GM21619 (cell line): ENCODE measurements at regions not wholly inside any gene's neighbourhood (a gene's known extent, or its start where the extent isn't known, plus 50 kb on each side); places are given as distances from the start of the nearest gene placed in this dataset.
A peak's percentile ranks its signal among the peaks of the same experiment; 100 is the strongest.
"Not testable (repeated sequence)": the region's sequence is repeated elsewhere in the genome, so short reads cannot be mapped to it uniquely, and the experiment has no call there.

ENCODE experiments used
- ATAC-seq: cut with Tn5 transposase; IDR thresholded peaks from one replicate; pipeline ENCODE4 v1.9.1; 2021; ENCODE audit not compliant: unreplicated experiment

- not testable (repeated sequence) for ATAC-seq
Observed at GRCh38 chr6:71686021-71686677, 200.2 kb upstream of the RIMS1 start.

- ATAC-seq, result no peak
Observed at GRCh38 chr6:71698702-71699101, 187.6 kb upstream of the RIMS1 start.

GRCh38 chr6:71706523-71706922, 179.8 kb upstream of the RIMS1 start:
- no peak for ATAC-seq

- ATAC-seq, result no peak
Observed at GRCh38 chr6:71707059-71707458, 179.3 kb upstream of the RIMS1 start.

- no peak for ATAC-seq
Observed at GRCh38 chr6:71720705-71721104, 165.6 kb upstream of the RIMS1 start.

- ATAC-seq, result no peak
Observed at GRCh38 chr6:71721642-71722041, 164.7 kb upstream of the RIMS1 start.

- no peak for ATAC-seq
Observed at GRCh38 chr6:71722736-71723135, 163.6 kb upstream of the RIMS1 start.

- ATAC-seq, result no peak
Observed at GRCh38 chr6:71724456-71725125, 161.8 kb upstream of the RIMS1 start.

- no peak for ATAC-seq
Observed at GRCh38 chr6:71725126-71725470, 161.3 kb upstream of the RIMS1 start.

- no peak for ATAC-seq
Observed at GRCh38 chr6:71726121-71726520, 160.2 kb upstream of the RIMS1 start.

- ATAC-seq, result peak; percentile 89
Observed at GRCh38 chr6:71727632-71728294, 158.6 kb upstream of the RIMS1 start.

GRCh38 chr6:71730284-71730683, 156.1 kb upstream of the RIMS1 start:
- ATAC-seq, result no peak

- ATAC-seq, result no peak
Observed at GRCh38 chr6:71733970-71734899, 152.1 kb upstream of the RIMS1 start.

GRCh38 chr6:71737953-71738352, 148.4 kb upstream of the RIMS1 start:
- peak; percentile 87 for ATAC-seq

GRCh38 chr6:71745525-71745924, 140.8 kb upstream of the RIMS1 start:
- no peak for ATAC-seq

GRCh38 chr6:71766146-71766760, 120.1 kb upstream of the RIMS1 start:
- ATAC-seq, result no peak

- no peak for ATAC-seq
Observed at GRCh38 chr6:71766796-71767195, 119.6 kb upstream of the RIMS1 start.

GRCh38 chr6:71768356-71768755, 118.0 kb upstream of the RIMS1 start:
- ATAC-seq, result no peak

GRCh38 chr6:71808865-71809264, 77.5 kb upstream of the RIMS1 start:
- ATAC-seq, result no peak

GRCh38 chr6:71810880-71811279, 75.5 kb upstream of the RIMS1 start:
- no peak for ATAC-seq

- no peak for ATAC-seq
Observed at GRCh38 chr6:71822625-71823024, 63.7 kb upstream of the RIMS1 start.
